Stimulated activated CD4-positive, alpha-beta T cell treated with anti-CD3 and anti-CD28 coated beads, Interleukin-1b, Interleukin-23, amount 100 ng/mL, for 4 hours (primary cell): ENCODE measurements at regions not wholly inside any gene's neighbourhood (a gene's known extent, or its start where the extent isn't known, plus 50 kb on each side); places are given as distances from the start of the nearest gene placed in this dataset.

Experiments
- DNase-seq, 2 donors: peaks; one replicate each; pipeline ENCODE4 v3.0.0-alpha.2; 2020; ENCODE audit warnings: low read depth in 2 of 2

DNA sequence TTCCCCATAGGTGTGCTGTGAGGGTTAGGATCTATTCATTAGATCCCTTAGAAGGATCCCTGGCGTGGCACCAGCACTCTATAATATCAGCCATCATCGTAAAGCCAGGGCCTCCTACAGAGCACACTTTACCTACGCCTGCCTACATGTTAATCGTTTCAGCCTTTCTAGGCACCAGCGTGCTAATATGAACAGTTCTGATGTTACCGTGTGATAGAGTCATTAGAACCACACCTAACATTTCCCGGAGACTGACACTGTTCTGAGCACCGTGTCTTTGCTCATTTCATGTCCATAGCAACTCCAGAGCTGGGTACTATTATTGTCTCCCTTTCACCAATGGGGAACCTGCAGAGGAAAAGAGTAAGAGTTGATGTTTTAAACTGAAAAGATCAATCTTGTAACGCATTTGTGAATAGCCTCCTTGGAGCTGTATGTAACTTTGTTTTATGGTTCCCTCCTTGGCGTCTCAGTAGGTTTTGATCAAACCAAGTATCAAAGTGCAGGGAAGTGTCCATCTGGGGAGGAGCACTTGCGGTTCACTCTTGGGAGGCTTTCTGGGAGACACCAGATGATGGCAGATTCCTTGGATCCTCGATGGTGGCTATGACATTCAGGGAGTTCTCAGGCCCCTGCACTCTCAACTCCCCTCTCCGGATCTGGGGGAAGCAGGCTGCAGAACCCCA lies 73.8 kb upstream of the KCNG1 start:
- DNase-seq: no peak

DNA sequence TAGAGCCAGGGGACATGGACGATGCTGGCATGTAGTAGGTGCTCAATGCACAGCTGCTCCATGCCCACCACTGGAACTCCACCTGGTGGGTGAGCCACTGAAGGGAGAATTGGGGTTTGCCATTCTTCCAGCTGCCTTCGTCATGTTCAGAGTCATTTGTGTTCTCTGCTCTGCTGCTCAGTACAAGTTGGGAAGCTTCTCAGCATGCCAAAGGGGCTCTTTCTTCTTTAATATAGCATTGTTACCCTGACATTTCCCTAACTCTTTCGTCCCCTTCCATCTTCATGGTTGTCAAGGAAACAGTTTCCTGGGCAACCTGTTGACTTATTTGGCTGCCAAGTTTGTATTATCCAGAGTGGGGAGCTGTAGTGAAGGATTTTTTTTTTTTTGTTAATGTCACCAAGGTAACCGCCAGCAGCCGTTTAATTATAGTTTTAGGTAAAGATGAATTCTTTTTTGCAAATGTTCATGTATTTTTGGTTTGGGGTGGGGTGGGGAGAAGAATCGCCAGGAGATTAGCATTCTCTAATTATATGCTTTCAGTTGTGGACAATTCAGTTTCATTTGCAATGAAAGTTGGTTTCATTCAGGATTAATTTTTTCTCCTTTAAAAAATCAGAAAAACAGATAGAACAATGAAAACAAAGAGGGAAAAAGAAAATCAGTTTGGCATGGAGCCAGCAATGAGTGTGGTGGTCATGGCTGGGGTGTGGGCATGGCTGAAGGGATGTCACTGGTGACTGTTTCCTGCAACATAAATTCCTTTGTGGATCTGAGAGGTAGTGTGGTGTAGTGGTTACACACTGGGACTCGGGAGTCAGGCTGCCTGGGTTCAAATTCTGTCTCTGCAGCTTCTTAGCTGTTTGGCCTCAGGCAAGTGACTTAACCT lies 73.0 kb upstream of the KCNG1 start:
- no peak for DNase-seq

- DNase-seq: no peak
These were observed 71.3 kb upstream of the KCNG1 start for GRCh38 chr20:51094221-51094620.

DNA sequence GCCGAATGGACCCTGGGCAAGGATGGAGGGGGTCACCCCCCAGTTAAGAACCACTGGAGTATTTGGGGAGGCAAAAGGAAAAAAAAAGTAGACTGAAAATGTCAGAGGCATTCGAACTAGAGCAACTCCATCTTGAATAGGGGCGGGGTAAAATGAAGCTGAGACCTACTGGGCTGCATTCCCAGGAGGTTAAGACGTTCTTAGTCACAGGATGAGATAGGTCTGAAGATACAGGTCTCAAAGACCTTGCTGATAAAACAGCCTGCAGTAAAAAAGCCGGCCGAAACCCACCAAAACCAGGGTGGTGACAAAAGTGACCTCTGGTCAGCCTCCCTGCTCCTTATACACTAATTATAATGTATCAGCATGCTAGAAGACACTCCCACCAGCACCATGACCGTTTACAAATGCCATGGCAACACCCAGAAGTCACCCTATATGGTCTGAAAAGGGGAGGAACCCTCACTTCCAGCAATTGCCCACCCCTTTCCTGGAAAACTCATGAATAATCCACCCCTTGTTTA lies 70.4 kb upstream of the KCNG1 start:
- DNase-seq: no peak

DNA sequence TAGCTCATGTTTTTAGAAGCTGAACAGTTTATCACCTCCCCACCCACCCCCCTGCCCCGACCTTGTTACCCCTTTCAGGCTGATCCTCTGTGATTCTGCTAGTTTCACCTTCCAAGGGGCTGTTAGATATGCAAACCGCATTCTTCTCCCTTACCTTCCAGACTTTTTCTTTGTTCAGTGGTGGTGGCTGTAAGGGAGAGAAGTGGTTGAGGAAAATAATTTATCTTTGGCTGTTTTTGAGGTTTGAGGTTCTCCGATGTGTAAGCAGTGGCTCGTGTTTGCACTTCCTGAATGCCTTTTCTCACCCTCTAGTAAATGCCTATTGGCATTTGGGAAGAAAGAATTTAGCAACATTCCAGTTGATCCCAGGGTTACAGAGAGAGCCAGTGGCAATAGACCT lies 69.4 kb upstream of the KCNG1 start:
- DNase-seq: no peak

GRCh38 chr20:51091406-51092195 lies 68.7 kb upstream of the KCNG1 start:
- DNase-seq: no peak

DNA sequence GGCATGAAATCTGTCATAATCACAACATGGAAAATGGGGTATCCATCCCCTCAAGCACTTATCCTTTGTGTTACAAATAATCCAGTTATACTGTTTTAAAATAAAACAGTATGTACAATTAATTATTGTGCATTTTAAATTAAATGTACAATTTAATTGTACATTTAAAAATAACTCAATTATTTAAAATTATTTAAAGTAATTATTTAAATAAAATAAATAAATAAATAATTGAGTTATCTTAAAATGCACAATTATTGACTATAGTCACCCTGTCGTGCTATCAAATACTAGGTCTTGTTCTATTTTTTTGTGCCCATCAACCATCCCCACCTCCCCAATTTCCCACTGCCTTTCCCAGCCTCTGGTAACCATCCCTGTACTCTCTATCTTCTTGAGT lies 66.9 kb upstream of the KCNG1 start:
- DNase-seq: no peak

DNA sequence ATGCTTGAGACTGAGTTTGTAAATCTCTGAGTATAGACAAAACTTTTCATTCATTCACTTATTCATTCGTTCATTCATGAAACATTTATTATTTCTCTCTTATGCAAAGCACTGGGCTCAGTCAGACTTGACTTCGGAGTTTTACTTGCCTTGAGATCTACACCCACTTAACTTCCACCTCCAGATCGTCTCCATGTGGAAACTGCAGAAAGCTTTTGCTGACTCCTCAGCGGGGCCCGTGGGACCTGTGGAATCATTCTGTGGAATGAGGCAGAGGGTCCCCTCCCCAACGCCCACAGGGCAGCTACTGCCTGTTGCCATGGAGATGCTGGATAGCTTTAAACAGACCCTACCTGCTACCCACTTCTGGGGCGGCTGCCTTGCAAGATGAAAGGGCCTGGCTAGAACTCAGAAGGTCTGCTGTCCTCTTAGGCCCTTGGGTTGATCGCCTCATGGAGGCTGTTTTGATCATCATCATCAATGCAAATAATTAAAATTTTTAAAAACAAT lies 66.4 kb upstream of the KCNG1 start:
- DNase-seq: no peak

DNA sequence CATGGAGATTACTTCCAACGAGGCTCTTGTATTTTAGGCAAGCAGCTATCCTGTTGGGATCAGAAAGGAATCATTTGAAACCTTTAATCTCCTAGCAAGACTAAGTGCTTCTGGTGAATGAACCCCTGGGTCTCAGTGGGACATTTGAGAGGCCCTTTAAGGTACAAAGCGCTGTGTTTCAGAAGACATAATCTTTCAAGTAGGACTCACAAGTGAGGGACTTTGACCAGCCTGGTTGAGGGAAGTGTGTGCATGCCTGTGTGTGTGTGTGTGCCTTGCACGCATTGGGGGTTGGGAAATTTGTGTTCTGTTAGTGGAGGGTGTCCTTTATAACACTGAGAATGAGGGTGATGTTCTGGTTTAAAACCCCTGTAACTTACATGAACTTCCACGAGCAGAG lies 64.4 kb upstream of the KCNG1 start:
- DNase-seq: no peak

GRCh38 chr20:51085769-51086168 lies 62.9 kb upstream of the KCNG1 start:
- DNase-seq: no peak

DNA sequence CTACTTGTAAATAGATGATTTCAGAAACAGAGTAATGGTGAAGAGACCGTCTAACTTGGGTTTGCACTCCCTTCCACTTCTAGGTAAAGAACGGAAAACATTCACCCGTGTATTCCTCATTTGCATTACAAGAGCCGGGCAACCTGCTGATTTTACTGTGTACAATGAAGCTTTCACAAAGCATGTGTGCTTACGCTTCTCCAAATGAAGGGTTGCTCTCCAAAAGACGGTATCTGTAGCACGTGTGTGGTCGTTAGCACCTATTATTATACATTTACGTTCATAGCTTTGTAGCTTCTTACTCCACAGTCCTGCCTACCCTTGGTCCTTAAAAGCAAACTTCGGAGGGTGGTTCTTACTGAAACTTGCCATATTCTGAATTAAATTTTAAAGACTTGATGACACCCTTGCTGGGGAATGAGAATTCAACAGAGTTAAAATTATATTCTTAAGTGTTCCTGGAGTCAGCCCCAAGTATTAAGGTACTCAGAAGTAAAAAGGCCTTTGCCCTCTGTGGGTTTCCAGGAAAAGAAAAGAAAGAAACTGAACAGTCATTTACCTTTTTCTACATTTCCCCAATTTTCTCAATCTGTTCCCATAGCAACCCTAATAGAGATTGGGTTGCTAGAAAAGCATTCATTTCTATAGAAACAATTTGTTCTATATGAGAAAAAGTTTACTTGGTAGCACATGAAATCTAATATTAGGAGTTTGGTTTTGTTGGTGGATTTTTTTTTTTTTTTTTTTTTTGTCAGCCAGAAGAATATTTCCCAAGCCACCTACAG lies 61.9 kb upstream of the KCNG1 start:
- DNase-seq: no peak

DNA sequence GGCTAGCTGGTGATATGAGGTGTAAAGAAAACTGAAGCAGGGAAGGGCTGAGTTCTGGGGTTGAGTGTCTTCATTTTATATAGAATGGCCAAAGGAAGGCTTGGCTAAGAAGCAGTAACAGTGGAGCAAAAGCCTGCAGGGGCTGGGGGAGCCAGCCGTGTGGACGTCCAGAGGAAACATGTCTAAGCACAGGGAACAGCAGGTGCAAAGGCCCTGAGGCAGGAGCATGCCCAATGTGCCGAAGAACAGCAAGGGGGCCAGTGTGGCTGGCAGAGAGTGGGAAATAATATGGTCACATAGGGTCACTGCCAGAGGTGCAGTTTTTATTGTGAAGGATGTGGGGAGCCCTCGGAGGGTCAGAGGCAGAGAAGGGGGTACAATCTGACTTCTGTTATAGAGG lies 60.5 kb upstream of the KCNG1 start:
- DNase-seq: no peak

DNA sequence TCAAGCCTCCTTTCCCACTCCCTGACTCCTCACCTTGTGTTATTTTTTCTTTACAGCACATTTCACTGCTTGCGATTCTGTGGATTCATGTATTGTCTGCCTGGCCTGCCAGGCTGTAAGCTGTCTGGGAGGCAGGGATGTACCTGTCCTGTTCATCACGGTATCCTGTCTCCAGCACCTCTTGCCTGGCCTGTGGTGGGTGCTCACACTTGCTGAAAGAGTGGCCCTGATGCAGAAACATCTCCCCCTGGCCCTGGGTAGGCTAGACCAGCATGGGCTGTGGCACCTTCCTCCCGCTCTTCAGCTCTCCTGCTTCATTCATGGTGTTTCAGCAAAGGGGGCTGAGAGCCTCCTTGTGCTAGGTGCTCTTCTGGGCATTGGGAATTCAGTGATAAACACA lies 60.1 kb upstream of the KCNG1 start:
- DNase-seq: no peak

- no peak for DNase-seq
These were observed 57.6 kb upstream of the KCNG1 start for GRCh38 chr20:51080516-51080915.

- no peak for DNase-seq
These were observed 56.6 kb upstream of the KCNG1 start for GRCh38 chr20:51079488-51079887.

DNA sequence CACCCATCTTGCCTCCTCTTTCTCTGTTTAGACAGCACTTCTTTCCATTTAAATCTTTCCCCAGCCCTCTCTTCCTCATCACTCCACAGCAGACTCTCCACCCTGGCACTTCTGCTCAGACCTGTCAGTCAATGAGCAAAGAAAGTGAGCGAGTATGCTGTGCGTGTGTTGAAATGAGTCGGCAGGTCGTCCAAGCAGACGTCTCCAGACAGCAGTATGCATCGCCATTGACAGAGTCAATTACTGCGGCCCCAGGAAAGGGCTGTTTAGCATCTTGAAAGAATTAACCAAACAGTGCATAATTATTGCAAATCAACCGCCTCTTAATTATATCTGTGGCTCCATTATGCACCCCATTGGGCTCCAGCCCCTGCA lies 54.8 kb upstream of the KCNG1 start:
- no peak for DNase-seq

- no peak for DNase-seq
These were observed 54.1 kb upstream of the KCNG1 start for GRCh38 chr20:51076786-51077685.

DNA sequence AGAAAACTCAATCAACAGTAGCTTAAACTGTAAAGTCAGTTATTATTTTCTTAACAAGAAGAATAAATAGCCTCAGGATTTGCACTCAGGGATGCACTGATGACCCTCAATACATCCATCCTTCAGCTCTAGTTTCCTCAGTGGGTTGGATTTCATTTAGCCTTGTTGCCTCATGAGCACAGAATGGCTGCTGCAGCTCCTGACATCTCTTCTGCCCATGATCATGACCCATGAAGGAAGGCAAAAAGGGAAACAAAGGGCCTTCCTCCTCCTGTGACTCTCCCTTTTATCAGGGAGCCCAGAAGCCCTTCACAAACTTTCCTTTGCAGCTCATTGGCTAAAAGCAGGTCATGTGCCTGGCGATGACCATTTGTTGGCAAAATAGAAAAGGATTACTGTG lies 51.2 kb upstream of the KCNG1 start:
- no peak for DNase-seq
